ENCODE measurements at regions not wholly inside any gene's neighbourhood (a gene's known extent, or its start where the extent isn't known, plus 50 kb on each side); places are given as distances from the start of the nearest gene placed in this dataset.
"Not testable (repeated sequence)": the region's sequence is repeated elsewhere in the genome, so short reads cannot be mapped to it uniquely, and the experiment has no call there.

- not testable (repeated sequence) for TF ChIP-seq CTCF, POLR2A, EP300 (IDR thresholded peaks at IDR 0.05)
Measured at GRCh38 chr9:66812967-66813366, 87.6 kb upstream of the ZNF658 start.

Measured in gastroesophageal sphincter (tissue), 3 donors.